ENCODE measurements at regions not wholly inside any gene's neighbourhood (a gene's known extent, or its start where the extent isn't known, plus 50 kb on each side); places are given as distances from the start of the nearest gene placed in this dataset.

GRCh38 chr2:139917690-139918384 is 1137.6 kb upstream of the NXPH2 start:
- Histone ChIP-seq H3K27me3 (ENCODE audit: low read length) (no peaks in the 10 kb centered on the region), H3K4me1 (ENCODE audit: insufficient read depth, low read length) (no peaks in the 10 kb centered on the region), H3K36me3 (ENCODE audit: low read depth, low read length) (no peaks in the 10 kb centered on the region), H3K9me3 (ENCODE audit: low read length) (no peaks in the 10 kb centered on the region), H3K9me2 (replicated peaks; ENCODE audit: low read length) (no peaks in the 10 kb centered on the region), H3K9ac (ENCODE audit: low read length) (no peak overlapping the region), H3K79me2 (ENCODE audit: low read length) (no peaks in the 10 kb centered on the region), H3K4me2 (ENCODE audit: low read length) (no peak overlapping the region), H2AFZ (ENCODE audit: low read length) (no peak overlapping the region), H3K27ac (ENCODE audit: low read length) (no peak overlapping the region), H4K20me1 (ENCODE audit: low read length) (no peaks in the 10 kb centered on the region), H3K4me3 (ENCODE audit: low read length) (no peak overlapping the region), H3F3A (ENCODE audit: low read length, unreplicated experiment) (no peaks in the 10 kb centered on the region)
- DNase-seq (no peak), ATAC-seq (no peak)
- no TSS peak for BruUV-seq (replicated peaks)
- TF ChIP-seq EZH2phosphoT487 (IDR thresholded peaks at IDR 0.05; ENCODE audit: borderline replicate concordance, low read length) (no peak), CTCF (conservative IDR thresholded peaks at IDR 0.05; ENCODE audit: low read depth, low read length) (no peak), EZH2 (IDR thresholded peaks at IDR 0.05; ENCODE audit: low read length, unreplicated experiment) (no peak)
- intact Hi-C loops (cut with micrococcal nuclease) = loop anchor here (5.0 kb wide), 1 partner anchor 66 kb away; no protein-coding TSS in a partner anchor
- POLR2A ChIA-PET (ENCODE audit: unreplicated experiment) = no interaction called here
- CTCF ChIA-PET = no interaction called here

- Histone ChIP-seq H3K79me2 (ENCODE audit: low read length) (no peaks in the 10 kb centered on the region), H3K9ac (ENCODE audit: low read length) (no peak overlapping the region), H3K4me2 (ENCODE audit: low read length) (no peak overlapping the region), H3K27ac (ENCODE audit: low read length) (no peak overlapping the region), H3K36me3 (ENCODE audit: low read depth, low read length) (no peaks in the 10 kb centered on the region), H3K4me1 (ENCODE audit: insufficient read depth, low read length) (no peaks in the 10 kb centered on the region), H4K20me1 (ENCODE audit: low read length) (no peaks in the 10 kb centered on the region), H3K9me3 (ENCODE audit: low read length) (no peaks in the 10 kb centered on the region), H3K27me3 (ENCODE audit: low read length) (no peaks in the 10 kb centered on the region), H3F3A (ENCODE audit: low read length, unreplicated experiment) (no peaks in the 10 kb centered on the region), H3K9me2 (replicated peaks; ENCODE audit: low read length) (no peaks in the 10 kb centered on the region), H3K4me3 (ENCODE audit: low read length) (no peak overlapping the region), H2AFZ (ENCODE audit: low read length) (no peak overlapping the region)
- ATAC-seq (no peak), DNase-seq (no peak)
- intact Hi-C loops (cut with micrococcal nuclease) = loop anchor here (5.0 kb wide), 1 partner anchor 65 kb away; no protein-coding TSS in a partner anchor
- no TSS peak for BruUV-seq (replicated peaks)
- POLR2A ChIA-PET (ENCODE audit: unreplicated experiment) = no interaction called here
- peak; percentile 21; the same call in 1 of the 2 replicates for TF ChIP-seq CTCF (conservative IDR thresholded peaks at IDR 0.05; ENCODE audit: low read depth, low read length)
- no peak for TF ChIP-seq EZH2 (IDR thresholded peaks at IDR 0.05; ENCODE audit: low read length, unreplicated experiment)
- CTCF ChIA-PET = no interaction called here
Observed at GRCh38 chr2:139916822-139917221, 1136.6 kb upstream of the NXPH2 start.

- Histone ChIP-seq H3K79me2 (ENCODE audit: low read length) (no peaks in the 10 kb centered on the region), H3K36me3 (ENCODE audit: low read depth, low read length) (no peaks in the 10 kb centered on the region), H3K27me3 (ENCODE audit: low read length) (no peaks in the 10 kb centered on the region), H3K4me1 (ENCODE audit: insufficient read depth, low read length) (no peaks in the 10 kb centered on the region), H3K9me2 (replicated peaks; ENCODE audit: low read length) (no peaks in the 10 kb centered on the region), H3K9ac (ENCODE audit: low read length) (no peak overlapping the region), H3K9me3 (ENCODE audit: low read length) (no peaks in the 10 kb centered on the region), H3F3A (ENCODE audit: low read length, unreplicated experiment) (no peaks in the 10 kb centered on the region), H3K4me3 (ENCODE audit: low read length) (no peak overlapping the region), H4K20me1 (ENCODE audit: low read length) (no peaks in the 10 kb centered on the region), H3K4me2 (ENCODE audit: low read length) (no peak overlapping the region), H2AFZ (ENCODE audit: low read length) (no peak overlapping the region), H3K27ac (ENCODE audit: low read length) (no peak overlapping the region)
- POLR2A ChIA-PET (ENCODE audit: unreplicated experiment) = no interaction called here
- no peak for ATAC-seq
- no peak for TF ChIP-seq CTCF (conservative IDR thresholded peaks at IDR 0.05; ENCODE audit: low read depth, low read length)
- TF ChIP-seq EZH2phosphoT487 (IDR thresholded peaks at IDR 0.05; ENCODE audit: borderline replicate concordance, low read length) = no peak
- TF ChIP-seq EZH2 (IDR thresholded peaks at IDR 0.05; ENCODE audit: low read length, unreplicated experiment) = no peak
- DNase-seq = no peak
- no TSS peak for BruUV-seq (replicated peaks)
- intact Hi-C loops (cut with micrococcal nuclease) = no loop called here
- CTCF ChIA-PET = no interaction called here
Observed at GRCh38 chr2:139911160-139911559, 1131.0 kb upstream of the NXPH2 start.
